Vagina (tissue), 2 donors: ENCODE measurements at regions not wholly inside any gene's neighbourhood (a gene's known extent, or its start where the extent isn't known, plus 50 kb on each side); places are given as distances from the start of the nearest gene placed in this dataset.

Experiments
- DNase-seq, 2 donors: peaks; one replicate each; pipeline ENCODE4 v3.0.0-alpha.2; 2017; ENCODE audit errors: extremely low spot score in 2 of 2
- H3K27ac ChIP-seq: fragments of 200-600 bp; sonication (generic); one replicate; pipeline ENCODE4 v1.5.1; 2019
- H3K27me3 ChIP-seq: fragments of 200-600 bp; sonication (generic); one replicate; pipeline ENCODE4 v1.5.1; 2019
- H3K36me3 ChIP-seq, 2 donors: fragments of 200-600 bp; sonication (generic); one replicate each; pipeline ENCODE4 v1.5.1; 2017 to 2019
- H3K4me1 ChIP-seq: fragments of 200-600 bp; sonication (generic); one replicate; pipeline ENCODE4 v1.5.1; 2019
- H3K4me3 ChIP-seq, 2 donors: fragments of 200-600 bp; sonication (generic); 1 replicate in 1 of 2; 2 replicates in 1 of 2; pipeline ENCODE4 v1.5.1; 2016 to 2019
- H3K9me3 ChIP-seq: fragments of 200-600 bp; sonication (generic); one replicate; pipeline ENCODE4 v1.5.1; 2019
- POLR2A ChIP-seq, 2 donors: fragments of 450-650 bp; IDR thresholded peaks; one replicate each; pipeline ENCODE4 v1.6.1; 2017; ENCODE audit warnings: antibody characterized with exemption in 2 of 2, mild to moderate bottlenecking in 2 of 2, moderate library complexity in 2 of 2
- POLR2AphosphoS5 ChIP-seq, 2 donors: sonication (generic); formaldehyde crosslinking; IDR thresholded peaks; one replicate each; pipeline ENCODE4 v1.9.0; 2017; ENCODE audit warnings: antibody characterized with exemption in 2 of 2, mild to moderate bottlenecking in 2 of 2, low read depth in 1 of 2; ENCODE audit not compliant: insufficient read depth in 1 of 2
- intact Hi-C: fragments of 100-400 bp; cut with DNase I; formaldehyde crosslinking; loops from one replicate; pipeline ENCODE4 v1.15.1; 2023
- TF ChIP-seq, protein P1 (sequence below), 3 experiments: fragments of 450-650 bp in 2 of 3; fragments of 200-600 bp in 1 of 3; sonication (generic) in 1 of 3; IDR thresholded peaks; one replicate each; pipeline ENCODE4 v1.5.1; 2017 to 2019; ENCODE audit warnings: antibody characterized with exemption in 3 of 3, mild to moderate bottlenecking in 2 of 3, moderate library complexity in 2 of 3

DNA sequence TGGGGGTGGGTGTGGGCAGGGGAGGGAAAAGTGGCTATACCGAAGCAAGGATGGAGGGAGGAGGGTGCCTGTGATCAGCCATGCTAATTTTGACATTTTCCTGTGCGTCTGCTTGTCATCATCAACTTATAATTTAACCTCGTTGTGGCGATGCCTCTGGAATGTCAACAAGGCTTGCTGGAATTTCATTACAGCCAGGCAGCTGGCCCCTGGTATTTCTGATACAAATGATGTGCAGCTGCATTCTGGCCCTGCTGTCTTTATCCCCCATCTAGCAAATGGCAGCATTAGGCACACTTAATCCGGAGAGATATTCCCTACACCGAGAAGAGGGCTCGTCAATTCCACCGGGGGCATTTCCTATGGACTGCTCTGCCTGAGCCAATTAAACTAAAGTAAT lies 278.3 kb upstream of the CCL2 start:
- TF ChIP-seq, protein P1, sequence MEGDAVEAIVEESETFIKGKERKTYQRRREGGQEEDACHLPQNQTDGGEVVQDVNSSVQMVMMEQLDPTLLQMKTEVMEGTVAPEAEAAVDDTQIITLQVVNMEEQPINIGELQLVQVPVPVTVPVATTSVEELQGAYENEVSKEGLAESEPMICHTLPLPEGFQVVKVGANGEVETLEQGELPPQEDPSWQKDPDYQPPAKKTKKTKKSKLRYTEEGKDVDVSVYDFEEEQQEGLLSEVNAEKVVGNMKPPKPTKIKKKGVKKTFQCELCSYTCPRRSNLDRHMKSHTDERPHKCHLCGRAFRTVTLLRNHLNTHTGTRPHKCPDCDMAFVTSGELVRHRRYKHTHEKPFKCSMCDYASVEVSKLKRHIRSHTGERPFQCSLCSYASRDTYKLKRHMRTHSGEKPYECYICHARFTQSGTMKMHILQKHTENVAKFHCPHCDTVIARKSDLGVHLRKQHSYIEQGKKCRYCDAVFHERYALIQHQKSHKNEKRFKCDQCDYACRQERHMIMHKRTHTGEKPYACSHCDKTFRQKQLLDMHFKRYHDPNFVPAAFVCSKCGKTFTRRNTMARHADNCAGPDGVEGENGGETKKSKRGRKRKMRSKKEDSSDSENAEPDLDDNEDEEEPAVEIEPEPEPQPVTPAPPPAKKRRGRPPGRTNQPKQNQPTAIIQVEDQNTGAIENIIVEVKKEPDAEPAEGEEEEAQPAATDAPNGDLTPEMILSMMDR (IDR thresholded peaks at IDR 0.05) = no peak
- TF ChIP-seq POLR2AphosphoS5 (IDR thresholded peaks at IDR 0.05; ENCODE audit: insufficient read depth in 1 of 2, low read depth in 1 of 2) (no peak), POLR2A (IDR thresholded peaks at IDR 0.05) (no peak)
- intact Hi-C loops = no loop called here
- DNase-seq = peak in 1 of 2 donors; percentile 64
- Histone ChIP-seq H3K4me3 (no peak overlapping the region), H3K27ac (no peak overlapping the region), H3K4me1 (no peaks in the 10 kb centered on the region), H3K9me3 (no peaks in the 10 kb centered on the region), H3K36me3 (no peaks in the 10 kb centered on the region), H3K27me3 (no peaks in the 10 kb centered on the region)

DNA sequence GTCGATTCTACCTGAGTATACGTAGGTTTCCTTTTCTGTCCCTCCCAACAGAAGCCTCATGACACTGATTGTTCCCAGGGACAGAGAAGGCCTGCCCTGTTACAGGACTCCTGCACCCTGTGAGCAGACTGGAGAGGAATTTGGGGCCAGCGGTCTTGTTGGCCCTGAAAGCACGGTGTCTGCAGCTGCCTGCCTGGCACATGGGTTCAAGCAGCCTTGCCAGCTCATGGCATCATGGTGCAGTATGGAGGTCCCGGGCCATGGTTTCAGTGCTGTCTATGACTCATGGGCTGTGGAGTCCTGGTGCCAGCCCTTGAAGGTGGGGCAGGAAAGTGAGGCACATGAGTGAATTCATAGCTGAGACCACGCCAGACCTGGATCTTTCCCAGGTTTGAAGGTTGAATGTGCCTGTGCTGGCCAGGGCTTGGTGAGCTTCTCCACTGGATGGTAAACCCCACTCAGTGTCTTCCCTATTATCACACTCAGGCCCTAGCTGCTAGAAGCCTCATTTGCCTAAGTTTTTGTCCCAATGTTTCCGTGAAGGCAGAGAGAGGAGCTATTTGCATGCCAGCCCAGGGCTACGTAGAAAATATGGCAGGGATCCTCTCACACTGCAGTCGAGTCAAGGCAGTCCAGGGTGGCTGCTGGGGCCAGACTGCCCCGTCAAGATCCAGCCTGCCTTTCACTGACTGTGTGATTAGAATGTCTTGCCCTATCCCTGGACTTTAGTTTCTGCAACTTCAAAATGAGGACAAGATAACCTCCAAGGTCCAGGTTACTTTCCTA lies 277.2 kb upstream of the CCL2 start:
- intact Hi-C loops = no loop called here
- TF ChIP-seq POLR2A (IDR thresholded peaks at IDR 0.05) = no peak
- TF ChIP-seq, protein P1 (IDR thresholded peaks at IDR 0.05) = no peak
- TF ChIP-seq POLR2AphosphoS5 (IDR thresholded peaks at IDR 0.05; ENCODE audit: insufficient read depth in 1 of 2, low read depth in 1 of 2) = no peak
- Histone ChIP-seq H3K36me3 (no peaks in the 10 kb centered on the region), H3K4me1 (no peaks in the 10 kb centered on the region), H3K27me3 (no peaks in the 10 kb centered on the region), H3K4me3 (no peak overlapping the region), H3K27ac (no peak overlapping the region), H3K9me3 (no peaks in the 10 kb centered on the region)
- peak; percentile 82 for DNase-seq

GRCh38 chr17:33978889-33979288 lies 276.2 kb upstream of the CCL2 start:
- DNase-seq = peak; percentile 77 to 82
- H3K36me3 ChIP-seq = no peaks in the 10 kb centered on the region
- no peaks in the 10 kb centered on the region for H3K27me3 ChIP-seq
- H3K27ac ChIP-seq = no peak overlapping the region
- H3K4me1 ChIP-seq = peaks cover 5% of the 10 kb centered on the region
- H3K9me3 ChIP-seq = no peaks in the 10 kb centered on the region
- H3K4me3 ChIP-seq = no peak overlapping the region
- TF ChIP-seq POLR2A (IDR thresholded peaks at IDR 0.05) (no peak), POLR2AphosphoS5 (IDR thresholded peaks at IDR 0.05; ENCODE audit: insufficient read depth in 1 of 2, low read depth in 1 of 2) (no peak)
- TF ChIP-seq, protein P1 (IDR thresholded peaks at IDR 0.05) = no peak
- intact Hi-C loops = no loop called here

GRCh38 chr17:33980193-33980592 lies 274.9 kb upstream of the CCL2 start:
- TF ChIP-seq, protein P1 (IDR thresholded peaks at IDR 0.05) = no peak
- TF ChIP-seq POLR2AphosphoS5 (IDR thresholded peaks at IDR 0.05; ENCODE audit: insufficient read depth in 1 of 2, low read depth in 1 of 2) (no peak), POLR2A (IDR thresholded peaks at IDR 0.05) (no peak)
- H3K9me3 ChIP-seq = no peaks in the 10 kb centered on the region

More at GRCh38 chr17:33980193-33980592, 274.9 kb upstream of the CCL2 start:
- Histone ChIP-seq H3K36me3 (no peaks in the 10 kb centered on the region), H3K4me3 (no peak overlapping the region), H3K27me3 (no peaks in the 10 kb centered on the region), H3K27ac (no peak overlapping the region), H3K4me1 (peaks cover 5% of the 10 kb centered on the region)
- intact Hi-C loops = no loop called here
- peak; percentile 9 to 32 for DNase-seq
